ENCODE measurements at regions not wholly inside any gene's neighbourhood (a gene's known extent, or its start where the extent isn't known, plus 50 kb on each side); places are given as distances from the start of the nearest gene placed in this dataset.
"Not testable (repeated sequence)": the region's sequence is repeated elsewhere in the genome, so short reads cannot be mapped to it uniquely, and the experiment has no call there.

DNA sequence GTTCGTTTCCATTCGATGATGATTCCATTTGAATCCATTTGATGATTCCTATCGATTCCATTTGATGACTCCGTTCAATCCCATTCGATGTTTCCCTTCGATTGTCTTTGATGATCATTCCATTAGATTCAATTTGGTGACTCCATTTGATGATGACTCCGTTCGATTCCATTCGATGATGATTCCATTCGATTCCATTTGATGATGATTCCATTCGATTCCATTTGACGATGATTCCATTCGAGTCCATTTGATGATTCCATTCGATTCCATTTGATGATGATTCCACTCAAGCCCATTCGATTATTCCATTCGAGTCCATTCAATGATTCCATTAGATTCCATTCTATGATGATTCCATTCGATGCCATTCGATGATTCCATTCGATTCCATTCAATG lies 2730.6 kb downstream of the RPIA start:
- not testable (repeated sequence) for H3K36me3 ChIP-seq (ENCODE audit: insufficient read depth, low read length); H3K4me1 ChIP-seq (ENCODE audit: control insufficient read depth, insufficient read depth, low read length); H3K4me2 ChIP-seq (ENCODE audit: low read length); H3K27me3 ChIP-seq (ENCODE audit: control insufficient read depth, insufficient read depth, low read length); H3K9ac ChIP-seq (ENCODE audit: low read depth, low read length); H3K4me3 ChIP-seq (ENCODE audit: low read length)
- H3K9me3 ChIP-seq (replicated peaks; ENCODE audit: low read length) = peaks cover 11% of the 10 kb centered on the region

DNA sequence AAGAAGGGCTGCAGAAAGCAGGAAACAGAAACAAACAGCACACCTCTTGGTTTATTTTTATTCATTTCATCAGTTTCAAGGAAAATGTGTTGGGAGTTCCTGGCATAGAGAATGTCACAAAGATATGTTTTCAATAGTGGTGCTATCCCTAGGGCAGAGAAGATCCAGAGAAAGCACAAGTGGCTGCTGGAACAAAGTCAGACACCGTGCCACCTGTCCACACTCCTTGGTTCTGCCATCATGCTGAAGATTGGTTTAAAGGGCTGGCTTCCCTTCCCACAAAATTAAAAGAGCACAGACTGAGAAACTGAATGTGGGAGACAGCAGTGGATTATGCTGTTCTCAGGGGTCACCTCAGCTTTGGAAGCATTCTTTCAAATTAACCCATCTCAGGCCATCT lies 2735.7 kb downstream of the RPIA start:
- H3K9ac ChIP-seq (ENCODE audit: low read depth, low read length); H3K27me3 ChIP-seq (ENCODE audit: control insufficient read depth, insufficient read depth, low read length); H3K4me3 ChIP-seq (ENCODE audit: low read length); H3K36me3 ChIP-seq (ENCODE audit: insufficient read depth, low read length); H3K4me1 ChIP-seq (ENCODE audit: control insufficient read depth, insufficient read depth, low read length); H3K9me3 ChIP-seq (replicated peaks; ENCODE audit: low read length); H3K4me2 ChIP-seq (ENCODE audit: low read length): not testable (repeated sequence)

GRCh38 chr2:91441932-91442245 lies 2750.4 kb downstream of the RPIA start:
- not testable (repeated sequence) for H3K9ac ChIP-seq (ENCODE audit: low read depth, low read length); H3K4me1 ChIP-seq (ENCODE audit: control insufficient read depth, insufficient read depth, low read length); H3K9me3 ChIP-seq (replicated peaks; ENCODE audit: low read length); H3K36me3 ChIP-seq (ENCODE audit: insufficient read depth, low read length)
- Histone ChIP-seq H3K4me3 (ENCODE audit: low read length) (peak overlapping the region; percentile 45), H3K4me2 (ENCODE audit: low read length) (peak overlapping the region; percentile 72), H3K27me3 (ENCODE audit: control insufficient read depth, insufficient read depth, low read length) (peaks cover 12% of the 10 kb centered on the region)

DNA sequence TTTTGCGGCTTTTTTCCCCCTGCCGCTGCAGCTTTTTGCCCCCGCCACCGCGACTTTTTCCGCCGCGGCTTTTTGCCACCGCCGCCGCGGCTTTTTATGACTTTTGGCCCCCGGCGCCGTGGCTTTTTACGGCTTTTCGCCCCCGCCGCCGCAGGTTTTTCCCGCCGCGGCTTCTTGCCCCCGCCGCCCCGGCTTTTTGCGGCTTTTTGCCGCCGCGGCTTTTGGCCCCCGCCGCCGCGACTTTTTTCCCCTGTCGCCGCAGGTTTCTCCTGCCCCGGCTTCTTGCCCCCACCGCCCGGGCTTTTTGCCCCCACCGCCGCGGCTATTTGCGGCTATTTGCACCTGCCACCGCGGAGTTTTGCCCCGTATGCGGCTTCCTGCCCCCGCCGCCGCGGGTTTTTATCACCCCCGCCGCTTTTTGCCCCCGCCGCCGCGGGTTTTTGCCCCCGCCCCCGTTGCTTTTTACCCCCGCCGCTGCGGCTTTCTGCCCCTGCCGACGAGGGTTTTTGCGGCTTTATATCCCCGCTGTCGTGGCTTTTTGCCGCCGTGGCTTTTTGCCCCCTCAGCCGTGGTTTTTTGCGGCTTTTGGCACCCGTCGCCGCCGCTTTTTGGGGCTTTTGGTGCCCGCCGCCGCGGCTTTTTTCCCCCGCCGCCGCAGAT lies 2750.9 kb downstream of the RPIA start:
- H3K9ac ChIP-seq (ENCODE audit: low read depth, low read length) = no peak overlapping the region
- H3K4me1 ChIP-seq (ENCODE audit: control insufficient read depth, insufficient read depth, low read length) = no peaks in the 10 kb centered on the region
- peak overlapping the region; percentile 45 for H3K4me3 ChIP-seq (ENCODE audit: low read length)

GRCh38 chr2:91442906-91443729 lies 2751.6 kb downstream of the RPIA start:
- not testable (repeated sequence) for H3K4me1 ChIP-seq (ENCODE audit: control insufficient read depth, insufficient read depth, low read length); H3K9ac ChIP-seq (ENCODE audit: low read depth, low read length); H3K9me3 ChIP-seq (replicated peaks; ENCODE audit: low read length); H3K4me3 ChIP-seq (ENCODE audit: low read length); H3K36me3 ChIP-seq (ENCODE audit: insufficient read depth, low read length)
- Histone ChIP-seq H3K27me3 (ENCODE audit: control insufficient read depth, insufficient read depth, low read length) (peaks cover 12% of the 10 kb centered on the region), H3K4me2 (ENCODE audit: low read length) (peak overlapping the region; percentile 72)

More for the DNA sequence above, 2750.9 kb downstream of the RPIA start:
- no peaks in the 10 kb centered on the region for H3K9me3 ChIP-seq (replicated peaks; ENCODE audit: low read length)
- H3K27me3 ChIP-seq (ENCODE audit: control insufficient read depth, insufficient read depth, low read length) = peaks cover 12% of the 10 kb centered on the region
- H3K36me3 ChIP-seq (ENCODE audit: insufficient read depth, low read length) = no peaks in the 10 kb centered on the region
- peak overlapping the region; percentile 72 for H3K4me2 ChIP-seq (ENCODE audit: low read length)

DNA sequence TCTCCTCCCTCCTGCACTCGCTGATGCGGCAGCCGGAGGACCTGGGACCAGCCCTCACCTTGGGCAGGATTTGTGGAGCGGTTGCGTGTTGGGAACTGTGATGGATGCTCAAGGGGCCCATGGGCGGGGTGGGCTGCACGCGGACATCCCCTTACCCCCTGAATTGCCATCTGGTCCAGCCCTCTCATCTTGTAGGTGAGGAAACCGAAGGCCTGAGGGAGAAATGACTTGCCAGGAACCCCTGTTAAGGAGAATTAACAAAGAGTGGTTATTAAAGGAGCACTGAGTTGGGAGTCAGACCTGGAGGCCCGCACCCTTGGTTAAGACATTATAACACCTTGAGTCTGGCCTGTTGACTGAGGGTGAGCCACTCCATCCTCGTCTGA lies 2752.2 kb downstream of the RPIA start:
- peaks cover 12% of the 10 kb centered on the region for H3K27me3 ChIP-seq (ENCODE audit: control insufficient read depth, insufficient read depth, low read length)
- H3K4me2 ChIP-seq (ENCODE audit: low read length); H3K9ac ChIP-seq (ENCODE audit: low read depth, low read length); H3K36me3 ChIP-seq (ENCODE audit: insufficient read depth, low read length); H3K4me1 ChIP-seq (ENCODE audit: control insufficient read depth, insufficient read depth, low read length); H3K4me3 ChIP-seq (ENCODE audit: low read length); H3K9me3 ChIP-seq (replicated peaks; ENCODE audit: low read length): not testable (repeated sequence)

GRCh38 chr2:91445705-91446104 lies 2754.2 kb downstream of the RPIA start:
- H3K36me3 ChIP-seq (ENCODE audit: insufficient read depth, low read length); H3K4me1 ChIP-seq (ENCODE audit: control insufficient read depth, insufficient read depth, low read length); H3K9me3 ChIP-seq (replicated peaks; ENCODE audit: low read length); H3K4me3 ChIP-seq (ENCODE audit: low read length); H3K4me2 ChIP-seq (ENCODE audit: low read length); H3K9ac ChIP-seq (ENCODE audit: low read depth, low read length): not testable (repeated sequence)
- peaks cover 12% of the 10 kb centered on the region for H3K27me3 ChIP-seq (ENCODE audit: control insufficient read depth, insufficient read depth, low read length)

DNA sequence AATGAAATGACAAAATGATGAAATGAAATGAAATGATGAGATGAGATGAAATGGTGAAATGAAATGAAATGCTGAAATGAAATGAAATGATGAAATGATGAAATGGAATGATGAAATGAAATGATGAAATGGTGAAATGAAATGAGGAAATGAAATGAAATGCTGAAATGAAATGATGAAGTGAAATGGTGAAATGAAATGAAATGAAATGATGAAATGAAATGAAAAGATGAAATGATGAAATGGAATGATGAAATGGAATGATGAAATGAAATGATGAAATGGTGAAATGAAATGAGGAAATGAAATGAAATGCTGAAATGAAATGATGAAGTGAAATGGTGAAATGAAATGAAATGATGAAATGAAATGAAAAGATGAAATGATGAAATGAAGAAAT lies 2755.0 kb downstream of the RPIA start:
- H3K4me1 ChIP-seq (ENCODE audit: control insufficient read depth, insufficient read depth, low read length); H3K9ac ChIP-seq (ENCODE audit: low read depth, low read length); H3K4me2 ChIP-seq (ENCODE audit: low read length); H3K9me3 ChIP-seq (replicated peaks; ENCODE audit: low read length); H3K4me3 ChIP-seq (ENCODE audit: low read length); H3K36me3 ChIP-seq (ENCODE audit: insufficient read depth, low read length): not testable (repeated sequence)
- H3K27me3 ChIP-seq (ENCODE audit: control insufficient read depth, insufficient read depth, low read length) = peaks cover 12% of the 10 kb centered on the region

DNA sequence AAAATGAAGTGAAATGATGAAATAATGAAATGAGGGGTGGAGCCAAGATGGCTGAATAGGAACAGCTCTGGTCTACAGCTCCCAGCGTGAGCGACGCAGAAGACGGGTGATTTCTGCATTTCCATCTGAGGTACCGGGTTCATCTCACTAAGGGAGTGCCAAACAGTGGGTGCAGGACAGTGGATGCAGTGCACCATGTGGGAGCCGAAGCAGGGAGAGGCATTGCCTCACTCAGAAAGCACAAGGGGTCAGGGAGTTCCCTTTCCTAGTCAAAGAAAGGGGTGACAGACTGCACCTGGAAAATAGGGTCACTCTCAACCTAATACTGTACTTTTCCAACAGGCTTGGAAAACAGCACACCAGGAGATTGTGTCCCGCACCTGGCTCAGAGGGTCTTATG lies 2755.4 kb downstream of the RPIA start:
- H3K9me3 ChIP-seq (replicated peaks; ENCODE audit: low read length); H3K9ac ChIP-seq (ENCODE audit: low read depth, low read length); H3K36me3 ChIP-seq (ENCODE audit: insufficient read depth, low read length); H3K4me3 ChIP-seq (ENCODE audit: low read length); H3K4me2 ChIP-seq (ENCODE audit: low read length); H3K4me1 ChIP-seq (ENCODE audit: control insufficient read depth, insufficient read depth, low read length); H3K27me3 ChIP-seq (ENCODE audit: control insufficient read depth, insufficient read depth, low read length): not testable (repeated sequence)

DNA sequence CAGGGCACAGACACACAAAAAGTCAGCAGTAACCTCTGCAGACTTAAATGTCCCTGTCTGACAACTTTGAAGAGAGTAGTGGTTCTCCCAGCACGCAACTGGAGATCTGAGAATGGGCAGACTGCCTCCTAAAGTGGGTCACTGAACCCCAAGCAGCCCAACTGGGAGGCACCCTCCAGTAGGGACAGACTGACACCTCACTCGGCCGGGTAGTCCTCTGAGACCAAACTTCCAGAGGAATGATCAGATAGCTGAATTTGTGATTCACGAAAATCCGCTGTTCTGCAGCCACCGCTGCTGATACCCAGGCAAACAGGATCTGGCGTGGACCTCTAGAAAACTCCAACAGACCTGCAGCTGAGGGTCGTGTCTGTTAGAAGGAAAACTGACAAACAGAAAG lies 2756.0 kb downstream of the RPIA start:
- not testable (repeated sequence) for H3K27me3 ChIP-seq (ENCODE audit: control insufficient read depth, insufficient read depth, low read length); H3K9ac ChIP-seq (ENCODE audit: low read depth, low read length); H3K4me1 ChIP-seq (ENCODE audit: control insufficient read depth, insufficient read depth, low read length); H3K4me2 ChIP-seq (ENCODE audit: low read length); H3K4me3 ChIP-seq (ENCODE audit: low read length); H3K36me3 ChIP-seq (ENCODE audit: insufficient read depth, low read length); H3K9me3 ChIP-seq (replicated peaks; ENCODE audit: low read length)

GRCh38 chr2:91462292-91462691 lies 2770.8 kb downstream of the RPIA start:
- not testable (repeated sequence) for H3K36me3 ChIP-seq (ENCODE audit: insufficient read depth, low read length); H3K9me3 ChIP-seq (replicated peaks; ENCODE audit: low read length); H3K27me3 ChIP-seq (ENCODE audit: control insufficient read depth, insufficient read depth, low read length); H3K4me2 ChIP-seq (ENCODE audit: low read length); H3K4me3 ChIP-seq (ENCODE audit: low read length); H3K4me1 ChIP-seq (ENCODE audit: control insufficient read depth, insufficient read depth, low read length); H3K9ac ChIP-seq (ENCODE audit: low read depth, low read length)

GRCh38 chr2:91463007-91463406 lies 2771.5 kb downstream of the RPIA start:
- H3K27me3 ChIP-seq (ENCODE audit: control insufficient read depth, insufficient read depth, low read length); H3K4me1 ChIP-seq (ENCODE audit: control insufficient read depth, insufficient read depth, low read length); H3K36me3 ChIP-seq (ENCODE audit: insufficient read depth, low read length); H3K4me2 ChIP-seq (ENCODE audit: low read length); H3K4me3 ChIP-seq (ENCODE audit: low read length); H3K9ac ChIP-seq (ENCODE audit: low read depth, low read length); H3K9me3 ChIP-seq (replicated peaks; ENCODE audit: low read length): not testable (repeated sequence)
